HG03469 (cell line): ENCODE measurements at regions not wholly inside any gene's neighbourhood (a gene's known extent, or its start where the extent isn't known, plus 50 kb on each side); places are given as distances from the start of the nearest gene placed in this dataset.

Source experiments
- ATAC-seq: cut with Tn5 transposase; IDR thresholded peaks from one replicate; pipeline ENCODE4 v1.9.1; 2021; ENCODE audit warnings: mild to moderate bottlenecking, moderate library complexity, moderate number of reproducible peaks; ENCODE audit not compliant: unreplicated experiment

DNA sequence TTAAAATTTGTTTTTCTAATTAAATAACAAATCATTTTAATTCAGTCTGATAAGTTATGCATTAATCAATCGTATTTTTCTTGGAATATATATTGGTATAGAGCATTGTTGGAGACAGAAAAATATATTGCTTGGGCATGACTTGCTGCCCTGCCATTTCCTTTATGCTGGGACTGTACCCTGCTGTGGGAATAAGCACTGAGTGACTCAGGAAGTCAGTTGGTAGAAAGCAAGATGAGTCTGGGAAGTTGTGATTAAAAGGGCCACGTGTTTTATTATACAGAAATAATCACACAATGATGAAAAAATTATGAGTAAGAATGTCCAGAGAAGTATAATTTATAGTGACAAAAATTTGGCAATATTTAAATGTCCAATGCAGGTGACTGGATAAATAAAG is 139.5 kb downstream of the KIF18A start:
- ATAC-seq, result no peak

DNA sequence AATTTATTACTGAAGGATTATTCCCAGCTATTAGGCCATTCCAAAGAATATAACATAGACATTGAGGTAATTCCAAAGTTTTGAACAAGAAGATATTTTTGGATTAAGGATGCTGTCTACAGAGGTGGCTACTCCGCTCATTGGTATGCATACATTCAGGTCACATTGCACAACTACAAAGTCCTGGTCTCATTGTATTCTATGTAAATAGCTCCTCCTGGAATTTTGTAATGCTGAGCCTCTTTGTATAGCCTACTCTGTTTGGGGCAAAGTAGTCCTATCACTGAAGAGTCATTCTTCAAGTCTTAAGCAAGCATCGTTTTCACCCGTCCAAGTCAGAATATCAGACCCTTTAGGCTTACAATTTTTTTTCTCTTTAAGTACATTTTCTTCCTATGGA is 142.4 kb downstream of the KIF18A start:
- no peak for ATAC-seq

DNA sequence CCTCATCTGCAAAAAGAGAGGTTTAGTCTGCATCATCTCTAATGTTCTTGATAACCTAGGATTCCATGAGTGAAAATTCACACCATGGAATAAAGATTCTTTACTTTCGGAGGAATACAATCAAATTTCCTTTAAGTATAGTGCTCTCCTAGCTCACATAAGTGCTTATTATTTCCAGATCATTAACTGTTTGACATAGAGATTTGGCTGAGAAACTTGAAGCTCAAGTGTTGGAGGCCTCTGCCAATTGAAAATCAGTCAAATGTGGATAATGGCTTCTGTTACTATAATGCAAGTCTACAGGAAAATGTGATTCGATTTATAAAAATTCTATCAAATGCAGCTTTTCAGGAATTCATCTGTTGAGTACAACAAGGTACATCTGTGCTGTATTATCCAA is 144.6 kb downstream of the KIF18A start:
- no peak for ATAC-seq

DNA sequence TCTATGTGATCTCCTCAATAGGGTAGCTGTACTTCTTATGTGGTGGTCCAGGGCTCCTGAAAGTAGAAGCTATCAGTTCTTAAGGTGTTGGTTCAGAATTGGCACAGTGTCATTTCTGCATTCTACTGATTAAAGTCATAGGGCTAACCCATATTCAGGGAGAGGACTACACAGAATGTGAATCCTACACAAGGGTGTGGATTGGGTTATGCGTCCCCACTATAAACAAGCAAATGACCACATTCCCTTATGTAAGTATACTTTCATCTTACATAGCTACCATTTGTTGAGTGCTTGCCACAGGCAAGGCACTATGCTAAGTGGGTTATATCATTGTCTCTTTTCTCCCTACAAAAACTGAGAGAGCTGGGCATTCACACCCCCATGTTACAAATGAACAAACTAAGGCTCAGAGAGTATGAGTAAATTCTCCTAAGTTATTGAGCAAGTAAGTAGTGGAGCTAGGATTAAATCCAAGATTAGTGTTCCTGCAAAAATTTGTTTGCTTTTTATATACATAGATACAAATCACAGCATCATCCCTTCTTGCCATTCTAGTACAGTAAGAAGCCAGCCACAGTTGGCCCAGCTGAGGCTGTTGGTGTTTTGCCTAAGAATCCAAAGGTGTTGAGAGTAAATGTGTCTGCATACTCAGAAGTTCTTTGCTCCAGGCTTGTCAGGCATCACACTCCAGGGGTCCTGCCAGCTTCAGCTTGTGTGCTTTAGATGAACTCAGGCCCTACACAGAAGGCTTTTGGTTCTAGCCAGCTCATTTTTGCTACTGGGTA is 157.8 kb downstream of the KIF18A start:
- ATAC-seq, result no peak

DNA sequence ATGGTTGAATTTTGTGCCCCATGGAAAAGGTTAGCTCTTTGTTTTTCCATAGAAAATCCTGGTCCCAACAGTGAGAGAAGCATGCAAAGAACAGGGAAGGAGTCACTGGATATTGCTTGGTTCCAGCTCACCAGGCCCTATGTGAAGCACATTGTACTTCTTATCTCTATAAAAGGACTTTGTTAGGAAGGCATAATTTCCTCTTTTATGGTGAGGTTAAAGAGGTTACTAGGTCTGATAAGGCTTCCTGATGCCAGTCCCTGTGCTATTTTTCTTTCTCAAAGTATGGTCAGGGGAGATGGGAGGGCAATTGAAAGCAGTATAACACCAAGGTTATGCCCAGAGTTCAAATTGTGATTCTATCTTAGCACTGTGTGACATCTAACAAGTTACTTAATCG is 162.6 kb downstream of the KIF18A start:
- no peak for ATAC-seq

DNA sequence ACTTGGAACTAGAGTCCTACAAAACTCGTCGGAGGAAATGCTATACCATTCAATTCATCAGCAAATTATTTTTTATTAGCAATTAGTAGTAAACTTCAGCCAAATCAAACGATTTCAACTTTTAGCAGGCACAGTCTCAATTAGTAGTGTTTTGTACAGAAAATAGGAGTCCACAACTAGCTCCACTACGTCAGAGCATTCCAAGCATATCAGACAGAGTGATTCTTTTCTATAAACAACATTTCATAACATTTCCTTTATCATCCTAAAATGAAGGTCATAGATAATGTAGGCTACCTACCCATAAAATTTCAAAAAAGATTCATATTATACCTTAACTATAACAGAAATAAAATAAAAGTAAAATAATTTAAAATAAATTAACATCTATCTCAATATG is 169.9 kb downstream of the KIF18A start:
- no peak for ATAC-seq

DNA sequence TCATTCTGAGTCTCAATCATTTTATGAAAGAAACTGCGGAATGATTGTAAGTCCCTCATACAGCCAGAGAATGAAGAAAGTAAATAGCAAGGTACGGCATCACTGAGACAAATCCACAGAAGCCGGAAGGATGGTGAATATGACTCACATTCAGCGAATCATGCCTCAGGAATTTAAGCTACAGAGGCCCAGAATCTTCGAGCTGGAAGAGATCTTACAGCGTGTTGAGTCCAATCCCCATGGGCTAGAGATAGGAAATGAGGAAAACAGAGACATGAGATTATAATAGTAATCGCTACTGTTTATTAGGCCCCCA is 173.2 kb downstream of the KIF18A start:
- no peak for ATAC-seq

DNA sequence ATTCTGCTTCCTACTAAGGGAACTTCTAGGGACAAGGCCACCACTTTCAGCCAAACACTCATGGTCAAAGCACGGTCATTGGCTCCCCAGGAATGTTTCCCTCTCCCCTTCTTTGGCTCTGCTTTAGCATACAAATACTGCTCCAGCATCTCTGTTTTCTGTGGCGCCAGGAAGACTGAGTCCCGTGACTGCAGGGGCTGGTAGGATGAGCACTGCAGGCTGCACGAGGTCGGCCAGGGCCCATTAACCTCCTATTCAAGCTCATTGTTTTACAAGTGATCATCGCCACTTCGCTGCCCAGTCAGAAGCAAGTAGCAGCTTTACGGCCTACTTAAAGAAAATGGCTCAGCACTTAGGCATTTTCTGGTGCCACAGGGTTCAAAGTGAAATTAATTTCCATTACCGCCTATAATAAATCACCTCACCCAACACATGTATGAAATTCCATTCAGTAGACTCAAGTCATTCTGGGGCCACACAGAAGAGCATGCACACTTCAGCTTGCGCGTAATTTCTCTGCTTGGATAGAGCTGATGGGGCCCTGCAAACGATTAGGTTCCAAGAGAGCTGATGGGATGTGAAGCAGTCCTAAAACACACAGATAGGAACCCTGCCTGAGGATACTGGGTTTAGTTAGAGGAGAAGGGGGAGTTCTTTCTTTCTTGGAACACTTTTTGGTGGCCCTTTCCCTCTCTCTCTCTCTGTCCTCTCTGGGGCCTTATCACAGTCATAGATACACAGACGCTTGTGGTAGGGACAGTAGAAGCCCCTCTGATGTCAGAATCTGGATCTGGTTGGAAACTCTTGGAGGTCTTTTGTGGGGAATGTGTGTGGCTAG is 173.7 kb downstream of the KIF18A start:
- no peak for ATAC-seq

DNA sequence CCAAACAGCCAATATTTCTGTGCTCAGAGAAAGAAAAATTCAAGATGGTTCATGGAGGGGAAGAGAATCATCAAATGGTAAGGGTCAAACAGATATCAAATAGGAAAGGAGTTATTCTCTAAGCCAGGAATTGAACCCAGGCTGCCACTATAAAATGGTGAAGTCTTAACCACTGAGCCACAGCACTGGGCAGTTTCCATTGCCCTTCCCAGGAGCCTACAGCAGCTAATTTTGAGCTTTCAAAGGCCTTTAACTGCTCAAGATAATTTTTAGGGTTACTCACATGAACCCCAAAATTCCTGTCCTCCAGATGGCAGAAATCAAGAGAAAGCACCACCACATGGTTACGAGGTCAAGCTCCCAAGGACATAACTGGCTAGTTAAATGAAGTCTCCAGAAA is 176.2 kb downstream of the KIF18A start:
- no peak for ATAC-seq

DNA sequence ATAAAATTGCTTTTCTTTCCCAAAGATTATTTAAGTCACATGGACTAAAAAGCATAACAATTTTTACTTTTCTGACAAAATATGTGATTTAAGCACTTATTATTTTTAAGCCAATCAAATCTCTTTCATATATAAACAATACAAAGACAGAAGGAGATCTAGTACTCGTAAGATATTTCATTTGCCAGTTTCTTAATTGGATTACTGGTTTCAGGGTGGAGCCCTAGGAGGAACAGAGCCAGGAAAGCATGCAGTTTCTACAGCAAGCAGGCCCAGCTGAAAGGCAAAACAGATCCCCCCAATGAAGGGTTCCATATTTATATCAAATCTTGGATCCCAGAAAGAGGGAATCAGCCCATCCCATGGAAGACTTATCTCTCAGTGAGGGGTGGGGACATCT is 177.0 kb downstream of the KIF18A start:
- no peak for ATAC-seq

DNA sequence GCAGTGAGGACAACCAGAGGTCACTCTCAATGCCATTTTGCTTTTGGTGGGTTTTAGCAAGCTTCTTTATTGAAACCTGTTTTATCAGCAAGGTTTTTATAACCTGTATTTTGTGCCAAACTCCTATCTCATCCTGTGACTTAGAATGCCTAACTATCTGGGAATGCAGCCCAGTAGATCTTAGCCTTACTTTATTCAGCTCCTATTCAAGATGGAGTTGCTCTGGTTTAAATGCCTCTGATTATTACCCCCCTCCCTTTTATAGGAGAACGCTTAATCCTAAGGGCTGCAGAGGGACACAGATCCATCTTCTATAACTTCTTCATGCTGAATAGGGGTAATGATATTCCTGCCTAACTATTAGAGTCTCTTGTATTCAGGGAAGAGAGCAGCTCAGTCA is 179.1 kb downstream of the KIF18A start:
- no peak for ATAC-seq

DNA sequence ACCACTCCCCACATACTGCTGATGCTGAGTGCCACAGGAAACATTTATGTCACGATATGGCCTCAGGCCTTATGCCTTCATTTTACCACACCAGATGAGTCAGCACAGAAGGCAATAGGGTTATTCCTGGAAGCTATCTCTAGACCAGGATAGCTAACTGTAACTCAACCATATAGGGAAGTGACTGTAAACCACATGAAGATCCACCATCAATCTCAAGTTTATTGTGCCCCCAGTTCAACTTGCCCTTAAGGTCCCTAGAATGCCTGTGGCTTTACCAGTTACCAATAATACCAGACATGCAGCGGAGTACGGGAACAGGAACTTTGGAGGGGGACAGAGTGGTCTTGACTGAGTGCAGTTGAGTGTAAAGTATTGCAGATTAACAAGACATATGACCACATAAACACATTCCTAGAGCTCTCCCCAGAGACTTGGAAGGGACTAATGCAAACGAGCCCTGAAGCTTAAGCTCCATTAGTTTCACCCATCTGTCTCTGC is 180.9 kb downstream of the KIF18A start:
- ATAC-seq, result no peak

DNA sequence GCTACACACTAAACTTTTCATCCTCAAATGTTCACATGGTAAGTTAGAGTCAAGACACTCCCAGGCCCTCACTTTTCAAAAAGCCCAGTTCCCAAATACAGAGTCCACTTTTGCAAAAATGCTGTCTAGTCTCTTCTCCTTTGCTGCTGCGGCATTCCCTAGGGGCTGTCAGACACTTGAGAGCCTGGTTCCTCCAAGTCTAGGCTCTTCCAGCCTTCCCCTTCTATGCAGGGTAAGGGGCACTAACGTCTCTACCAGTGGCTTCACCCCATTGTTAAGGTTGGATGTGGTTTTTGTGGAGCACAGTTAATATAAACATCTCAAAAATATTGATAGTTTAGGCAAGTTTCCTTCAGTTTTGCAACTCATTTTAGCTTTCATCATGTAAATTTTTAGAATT is 181.5 kb downstream of the KIF18A start:
- ATAC-seq, result no peak

DNA sequence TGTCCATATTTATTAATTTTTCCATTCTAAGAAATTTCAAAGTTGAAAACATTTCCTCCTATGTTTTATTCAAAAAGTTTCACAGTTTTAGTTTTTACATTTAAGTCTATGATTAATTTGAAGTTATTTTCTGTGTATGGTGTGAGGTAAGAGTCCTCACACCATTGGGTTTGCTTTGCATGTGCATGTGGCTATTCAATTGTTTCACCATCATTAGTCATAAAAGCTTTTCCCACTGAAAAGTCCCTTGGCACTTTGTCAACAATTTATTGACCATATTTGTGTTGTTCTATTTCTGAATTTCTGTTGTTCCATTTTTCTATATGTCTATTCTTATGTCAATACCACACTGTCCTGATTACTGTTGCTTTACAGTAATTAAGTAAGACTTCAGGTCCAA is 186.5 kb downstream of the KIF18A start:
- no peak for ATAC-seq

DNA sequence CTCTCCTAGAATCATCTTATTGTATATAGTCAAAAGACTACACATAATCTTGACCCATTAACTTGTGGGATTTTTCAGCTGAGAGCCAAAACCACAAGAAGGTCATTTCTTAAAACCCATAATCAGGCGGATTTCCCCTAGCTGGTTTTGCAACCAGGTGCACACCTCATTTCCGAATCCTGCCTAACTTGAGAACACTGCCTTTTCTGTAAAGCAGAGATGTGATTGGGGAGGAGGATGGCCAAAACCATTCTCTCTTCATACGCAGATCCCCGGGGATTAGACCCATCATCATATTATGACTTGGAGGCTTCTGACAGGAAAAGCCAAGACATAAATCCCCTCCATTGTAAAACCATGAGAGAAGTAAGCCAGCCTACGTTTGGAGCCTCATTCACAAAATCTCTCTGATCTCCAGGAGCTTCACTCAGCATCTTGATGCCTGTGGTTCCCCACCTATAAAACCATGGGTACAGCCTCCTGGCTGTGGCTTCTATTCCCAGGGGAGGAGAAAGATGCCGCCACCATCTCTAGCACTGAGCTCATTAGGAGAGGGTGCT is 191.3 kb downstream of the KIF18A start:
- peak; percentile 86 for ATAC-seq

DNA sequence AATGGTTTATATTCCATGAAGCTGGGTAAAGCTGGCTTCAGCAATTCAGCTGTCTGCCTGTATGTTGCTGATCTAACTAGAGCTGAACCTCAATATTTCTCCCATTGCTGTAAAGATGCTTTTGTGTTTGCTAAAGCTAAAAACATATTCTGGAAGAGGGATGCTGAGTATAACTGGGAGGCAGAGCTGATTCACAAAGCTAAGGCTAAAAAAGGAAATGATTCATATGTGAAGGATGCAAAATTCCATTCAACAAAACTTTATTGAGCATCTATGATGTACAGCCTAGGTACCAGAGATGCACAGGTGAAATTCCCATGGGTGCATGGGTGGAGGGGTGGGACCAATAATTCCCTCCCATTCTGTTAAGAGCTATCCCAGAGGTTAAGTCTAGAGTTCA is 193.9 kb downstream of the KIF18A start:
- no peak for ATAC-seq

DNA sequence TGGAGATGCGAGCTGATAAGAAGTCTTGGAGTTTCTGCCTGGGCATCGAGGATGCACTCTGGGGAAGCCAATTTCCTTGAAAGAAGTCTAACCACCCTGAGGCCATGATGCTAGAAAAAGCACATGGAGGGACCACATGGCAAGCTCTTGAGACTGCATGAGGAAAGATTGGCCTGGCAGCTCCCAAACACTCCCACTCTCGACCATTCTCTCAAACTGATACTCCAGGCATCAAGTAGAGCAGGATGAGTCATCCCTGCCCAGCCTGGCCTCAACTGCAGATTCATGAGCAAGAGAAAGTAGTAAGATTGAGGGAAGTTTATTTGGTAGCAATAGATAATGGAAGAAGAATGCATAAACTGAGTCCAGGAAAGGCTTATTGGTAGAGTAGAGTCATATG is 194.3 kb downstream of the KIF18A start:
- ATAC-seq, result no peak

DNA sequence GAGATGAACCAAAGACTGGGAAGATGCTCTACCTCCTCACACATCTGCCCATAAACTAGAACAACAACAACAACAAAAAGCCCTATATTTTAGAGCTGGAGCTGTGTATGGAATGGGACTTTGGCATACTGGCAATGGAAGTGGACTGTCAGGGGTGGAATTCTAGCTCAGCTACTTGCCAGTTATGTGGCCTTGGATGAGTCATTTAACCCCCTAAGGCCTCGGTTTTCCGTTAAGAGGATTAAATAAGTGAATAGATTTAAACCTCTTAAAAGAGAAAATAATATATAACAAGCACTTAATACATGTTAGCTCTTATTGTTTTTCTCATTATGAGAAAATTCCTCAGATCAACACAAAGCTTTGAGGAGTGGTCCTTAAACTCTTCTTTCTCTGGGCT is 195.0 kb downstream of the KIF18A start:
- no peak for ATAC-seq

DNA sequence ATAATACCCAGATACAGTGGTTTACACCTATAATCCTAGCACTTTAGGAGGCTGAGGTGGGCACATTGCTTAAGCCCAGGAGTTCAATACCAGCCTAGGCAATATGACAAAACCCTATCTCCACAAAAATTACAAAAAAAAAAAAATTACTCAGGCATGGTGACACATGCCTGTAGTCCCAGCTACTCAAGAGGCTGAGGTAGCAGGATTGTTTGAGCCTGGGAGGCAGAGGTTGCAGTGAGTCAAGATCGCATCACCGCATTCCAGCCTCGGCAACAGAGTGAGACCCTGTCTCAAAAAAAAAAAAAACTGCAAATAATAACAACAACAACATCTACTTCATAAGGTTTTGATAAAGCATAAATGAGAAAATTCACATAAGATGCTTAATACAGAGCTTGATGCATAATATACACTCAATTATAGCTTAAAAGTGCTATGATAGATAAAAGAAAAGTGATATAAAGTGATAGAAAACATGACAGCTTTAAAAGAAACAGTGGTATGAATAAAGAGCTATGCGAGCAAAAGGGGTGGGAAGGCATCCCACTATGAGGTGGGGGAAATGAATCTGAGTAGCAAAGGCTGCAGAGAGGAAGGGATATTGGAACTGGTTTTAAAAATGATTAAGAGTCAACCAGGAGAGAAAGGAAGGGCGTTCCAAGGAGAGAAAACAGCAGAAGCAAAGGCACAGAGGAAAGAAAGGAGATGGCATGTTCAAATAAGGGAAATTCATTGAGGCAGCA is 197.6 kb downstream of the KIF18A start:
- no peak for ATAC-seq

DNA sequence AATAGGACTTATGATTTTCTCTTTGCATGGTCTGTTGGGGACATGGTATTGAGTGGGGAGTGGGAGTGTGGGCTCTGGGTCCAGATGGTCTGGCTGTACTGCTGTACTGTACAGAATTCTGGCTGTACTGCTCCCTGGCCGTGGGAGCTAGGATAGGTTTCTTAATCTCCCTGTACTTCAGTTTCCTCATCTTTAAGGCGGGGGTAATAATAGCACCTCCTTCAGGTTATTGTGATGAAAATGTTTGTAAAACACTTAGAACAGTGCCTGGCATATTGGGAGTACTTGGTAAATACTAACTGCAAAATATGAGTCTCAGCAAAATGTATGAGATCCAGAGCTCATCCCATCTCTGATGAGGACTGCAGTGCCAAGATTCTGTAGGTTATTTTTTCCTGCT is 198.6 kb downstream of the KIF18A start:
- no peak for ATAC-seq

DNA sequence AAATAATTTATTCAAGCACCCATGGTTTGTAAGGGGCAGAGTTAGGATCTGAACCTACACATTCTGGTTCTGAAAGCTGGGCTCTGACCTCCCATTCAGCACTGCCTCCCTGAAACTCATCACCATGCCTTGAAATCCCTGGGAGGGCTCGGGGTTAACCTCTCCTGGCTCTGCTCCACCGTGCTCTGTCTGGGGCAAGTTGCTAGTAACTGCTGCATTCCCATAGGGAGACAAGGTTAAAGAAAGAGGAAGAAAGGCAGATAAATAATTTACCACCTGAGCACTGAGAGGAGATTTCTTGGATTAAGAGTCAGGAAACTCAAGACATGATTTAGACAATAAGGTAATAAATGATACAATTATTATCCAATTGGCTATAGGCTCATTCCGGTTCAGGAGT is 199.3 kb downstream of the KIF18A start:
- ATAC-seq, result no peak
